ENCODE measurements at regions not wholly inside any gene's neighbourhood (a gene's known extent, or its start where the extent isn't known, plus 50 kb on each side); places are given as distances from the start of the nearest gene placed in this dataset.

GRCh38 chr20:9981829-9982228, 53.0 kb upstream of the ANKEF1 start:
- DNase-seq (ENCODE audit: low read depth), result no peak

GRCh38 chr20:9978397-9979004, 56.3 kb upstream of the ANKEF1 start:
- peak; percentile 91 for DNase-seq (ENCODE audit: low read depth)

DNA sequence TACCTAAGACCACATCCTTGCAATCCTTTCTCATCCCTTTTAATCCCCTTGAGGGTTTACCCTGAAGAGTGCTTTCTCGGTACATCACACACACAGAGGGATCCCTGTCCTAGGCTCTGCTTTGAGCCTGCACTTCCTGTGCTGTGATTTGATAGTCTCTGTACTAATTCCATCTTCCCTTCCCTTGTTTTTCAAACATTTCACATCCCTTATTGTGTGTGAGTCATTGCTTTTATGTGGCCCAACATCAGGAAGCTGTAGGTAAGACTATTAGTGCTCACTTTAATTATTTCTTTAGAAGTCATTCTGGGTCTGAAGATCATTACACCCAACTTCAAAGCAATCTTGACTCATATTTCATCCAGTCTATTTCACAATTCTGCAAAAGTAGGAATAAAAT, 57.2 kb upstream of the ANKEF1 start:
- peak; percentile 20 for DNase-seq (ENCODE audit: low read depth)

DNA sequence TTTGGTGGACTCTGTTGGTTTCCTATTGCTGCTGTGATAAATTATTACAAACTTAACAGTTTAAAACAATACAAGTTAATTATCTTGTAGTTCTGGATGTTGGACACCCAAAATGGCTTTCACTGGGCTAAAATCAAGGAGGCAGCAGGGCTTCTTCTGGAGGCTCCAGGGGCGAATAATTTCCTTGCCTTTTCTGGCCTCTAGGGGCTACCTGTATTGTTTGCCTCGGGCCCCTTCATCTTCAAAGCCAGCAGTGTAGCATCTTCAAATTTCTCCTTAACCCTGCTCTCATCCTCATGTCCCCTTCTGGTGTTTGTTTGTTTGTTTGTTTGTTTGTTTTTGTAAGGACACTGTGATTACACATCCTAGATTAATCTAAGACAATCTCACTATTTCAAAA, 60.5 kb upstream of the ANKEF1 start:
- peak; percentile 24 for DNase-seq (ENCODE audit: low read depth)

DNA sequence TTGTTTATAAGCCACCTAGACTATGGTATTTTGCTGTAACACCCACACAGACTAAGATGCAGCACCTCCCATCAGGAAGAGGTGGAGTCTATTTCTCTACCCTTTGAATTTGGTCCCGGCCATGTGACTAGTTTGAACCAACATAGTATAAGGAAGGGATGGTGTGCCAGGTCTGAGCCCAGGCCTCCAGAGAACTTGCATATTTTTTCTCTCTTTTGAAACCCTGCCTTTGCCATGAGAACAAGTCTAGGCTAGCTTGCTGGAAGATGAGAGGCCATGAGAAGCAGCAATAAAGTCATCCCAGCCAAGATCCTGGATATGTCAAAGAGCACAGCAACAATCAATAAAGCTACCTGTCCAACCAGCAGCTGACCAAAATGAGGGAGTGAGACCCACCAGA, 63.0 kb upstream of the ANKEF1 start:
- DNase-seq (ENCODE audit: low read depth), result no peak

DNA sequence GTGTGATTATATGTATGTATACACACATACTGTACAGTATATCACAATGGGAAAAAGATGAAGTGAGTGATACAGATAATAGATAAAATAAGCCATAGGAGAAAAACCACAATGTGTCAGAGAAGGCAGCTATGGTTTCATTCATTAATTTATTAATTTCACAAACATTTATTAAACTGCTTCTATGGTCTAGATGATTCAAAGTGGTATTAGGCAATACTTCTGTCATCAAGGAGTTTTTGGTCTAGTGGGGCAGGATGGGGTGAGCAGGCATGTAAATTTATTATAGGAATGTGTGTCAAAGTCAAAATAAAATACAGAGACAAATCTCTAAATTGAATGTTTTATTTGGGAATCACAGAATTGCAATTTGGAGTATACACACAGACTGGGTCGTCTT, 65.2 kb upstream of the ANKEF1 start:
- DNase-seq (ENCODE audit: low read depth), result no peak

- DNase-seq (ENCODE audit: low read depth), result no peak
Measured at GRCh38 chr20:9968015-9968414, 66.8 kb upstream of the ANKEF1 start.

DNA sequence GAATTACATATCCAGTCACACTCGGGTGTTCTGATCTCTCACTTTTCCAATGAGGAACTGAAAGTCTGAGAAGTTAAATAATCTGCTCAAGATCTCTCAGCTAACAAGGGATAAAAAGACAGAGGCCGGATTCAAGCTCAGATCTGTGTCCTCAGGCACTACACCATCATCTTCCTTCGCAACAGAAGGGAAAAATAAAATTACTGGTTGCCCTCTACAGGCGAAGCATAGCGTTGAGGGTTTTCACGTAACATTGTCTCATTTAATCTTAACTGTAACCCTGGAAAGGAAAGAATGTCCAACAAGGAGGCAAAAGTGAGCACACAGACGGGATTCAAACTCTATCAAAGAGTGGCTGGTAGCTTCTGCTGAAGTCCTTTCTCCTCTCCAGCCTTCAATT, 67.8 kb upstream of the ANKEF1 start:
- peak; percentile 39 for DNase-seq (ENCODE audit: low read depth)

DNA sequence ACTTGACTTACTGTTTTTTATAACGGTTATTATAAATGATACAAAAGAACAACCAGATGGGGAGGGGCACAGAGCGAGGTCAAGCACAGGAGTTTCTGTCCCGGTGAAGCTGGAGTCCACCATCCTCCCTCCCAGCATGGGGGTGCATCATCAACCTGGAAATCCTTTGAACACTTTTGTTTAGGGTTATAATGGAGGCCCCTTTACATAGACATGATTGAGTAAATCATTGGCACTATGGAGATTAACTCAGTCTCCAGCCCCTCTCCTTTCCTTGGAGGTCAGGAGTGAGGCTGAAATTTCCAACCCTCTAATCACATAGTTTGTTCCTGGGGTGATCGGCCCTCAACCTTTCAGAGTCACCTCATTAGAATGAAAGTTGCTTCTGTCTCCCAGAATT, 71.8 kb upstream of the ANKEF1 start:
- DNase-seq (ENCODE audit: low read depth), result no peak

GRCh38 chr20:9958693-9959092, 76.1 kb upstream of the ANKEF1 start:
- no peak for DNase-seq (ENCODE audit: low read depth)

DNA sequence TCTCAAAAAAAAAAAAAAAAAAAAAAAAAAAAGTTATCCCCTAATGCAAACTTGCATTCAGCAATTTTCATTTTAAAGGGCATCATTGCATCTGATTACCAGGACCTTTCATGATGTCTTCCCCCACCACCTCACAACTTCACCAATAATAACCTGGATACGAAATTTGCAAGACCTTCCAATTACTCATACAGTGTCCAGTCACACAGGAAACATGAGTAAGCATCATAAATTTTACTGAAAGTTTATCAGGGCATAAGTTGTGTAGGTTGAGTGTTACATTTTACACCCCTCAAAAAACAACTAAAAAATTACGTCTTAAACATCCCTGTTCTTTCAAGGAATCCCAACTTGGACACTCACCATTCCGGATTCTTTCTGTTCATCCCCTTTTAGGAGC, 79.1 kb upstream of the ANKEF1 start:
- peak; percentile 64 for DNase-seq (ENCODE audit: low read depth)

- DNase-seq (ENCODE audit: low read depth), result no peak
Measured at GRCh38 chr20:9949563-9949962, 85.2 kb upstream of the ANKEF1 start.

GRCh38 chr20:9945408-9945807, 89.4 kb upstream of the ANKEF1 start:
- peak; percentile 67 for DNase-seq (ENCODE audit: low read depth)

GRCh38 chr20:9942736-9943135, 92.1 kb upstream of the ANKEF1 start:
- DNase-seq (ENCODE audit: low read depth), result no peak

DNA sequence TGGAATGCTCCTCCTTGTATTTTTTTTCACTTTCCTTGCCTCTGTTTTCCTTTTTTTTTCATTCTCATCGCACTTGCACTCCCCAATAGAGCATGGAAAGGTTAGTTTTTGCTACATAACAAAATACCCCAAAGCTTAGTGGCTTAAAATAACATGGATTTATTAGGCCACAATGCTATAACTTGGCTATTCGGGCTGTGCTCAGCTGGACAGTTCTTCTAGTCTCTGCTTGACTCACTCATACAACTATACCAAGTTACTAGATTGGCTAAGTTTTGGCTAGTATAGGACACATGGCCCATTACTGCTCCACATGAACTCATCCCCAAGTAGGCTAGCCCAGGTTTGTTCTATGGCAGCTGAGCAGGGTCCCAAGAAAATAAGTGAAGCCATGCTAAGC, 94.5 kb upstream of the ANKEF1 start:
- no peak for DNase-seq (ENCODE audit: low read depth)

GRCh38 chr20:9939231-9939630, 95.6 kb upstream of the ANKEF1 start:
- DNase-seq (ENCODE audit: low read depth), result no peak

DNA sequence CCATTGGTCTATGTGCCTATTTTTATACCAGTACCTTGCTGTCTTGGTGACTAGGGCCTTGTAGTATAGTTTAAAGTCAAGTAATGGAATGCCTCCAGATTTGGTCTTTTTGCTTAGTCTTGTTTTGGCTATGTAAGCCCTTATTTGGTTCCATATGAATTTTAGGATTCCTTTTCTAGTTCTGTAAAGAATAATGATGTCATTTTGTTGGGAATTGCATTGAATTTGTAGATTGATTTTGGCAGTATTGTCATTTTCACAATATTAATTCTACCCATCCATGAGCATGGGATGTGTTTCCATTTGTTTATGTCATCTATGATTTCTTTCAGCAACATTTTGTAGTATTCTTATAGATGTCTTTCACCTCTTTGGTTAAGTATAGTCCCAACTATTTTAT, 96.4 kb upstream of the PAK5 start:
- DNase-seq (ENCODE audit: low read depth), result no peak

DNA sequence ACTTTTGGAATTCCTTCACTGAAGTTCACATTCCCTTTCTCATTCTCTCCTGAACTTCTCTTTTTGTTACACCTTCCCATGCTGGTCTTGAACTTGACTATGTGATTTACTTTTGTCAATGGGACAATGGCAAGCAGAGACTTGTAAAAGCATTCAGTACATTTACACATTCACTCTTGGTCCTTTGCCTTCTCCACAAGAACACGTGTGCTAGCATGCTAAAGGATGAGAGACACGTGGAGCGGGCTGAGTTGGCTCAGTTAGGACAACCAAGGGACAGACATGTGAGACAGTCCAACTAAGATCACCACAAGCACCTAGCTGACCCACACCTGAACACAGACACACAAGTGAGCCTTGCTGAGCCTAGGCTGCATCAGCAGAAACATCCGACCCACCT, 91.3 kb upstream of the PAK5 start:
- DNase-seq (ENCODE audit: low read depth), result no peak

DNA sequence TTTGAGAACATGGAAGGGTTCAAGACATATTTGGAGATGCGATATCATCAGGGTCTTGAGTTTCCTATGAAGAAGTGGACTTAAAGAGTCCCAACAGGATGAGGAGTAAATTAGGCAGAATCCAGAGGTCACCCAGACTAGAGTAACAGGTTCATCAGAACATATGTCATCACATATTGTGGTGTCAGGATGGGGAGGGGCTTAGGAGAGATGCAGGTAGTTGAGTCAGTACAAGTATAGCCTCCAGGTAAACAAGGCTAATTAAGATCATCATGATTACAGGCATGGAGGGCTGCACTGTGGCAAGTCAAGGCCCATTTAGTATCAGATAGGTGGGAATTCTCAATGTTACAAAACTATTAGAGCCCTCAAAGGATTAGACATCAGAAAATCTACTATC, 90.1 kb upstream of the PAK5 start:
- no peak for DNase-seq (ENCODE audit: low read depth)

GRCh38 chr20:9928281-9928737, 89.4 kb upstream of the PAK5 start:
- DNase-seq (ENCODE audit: low read depth), result no peak

DNA sequence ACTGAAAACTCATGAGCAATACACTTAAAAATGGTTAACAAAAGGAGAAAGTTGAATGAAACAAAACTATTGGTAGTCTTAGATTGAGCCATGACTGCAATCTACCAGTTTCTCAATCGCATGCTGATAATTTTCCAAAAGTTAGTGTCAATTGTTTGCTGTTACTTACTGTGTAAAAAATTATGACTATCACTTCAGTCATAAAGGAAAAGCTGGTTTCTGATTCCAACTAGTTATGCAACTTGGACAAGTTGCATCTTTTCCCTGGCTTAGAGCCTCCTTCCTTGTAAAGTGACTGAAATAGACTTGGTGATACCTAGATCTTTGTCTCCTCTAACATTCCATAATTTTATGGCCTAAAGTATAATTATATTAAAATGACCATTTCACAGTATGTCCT, 88.3 kb upstream of the PAK5 start:
- DNase-seq (ENCODE audit: low read depth), result no peak

DNA sequence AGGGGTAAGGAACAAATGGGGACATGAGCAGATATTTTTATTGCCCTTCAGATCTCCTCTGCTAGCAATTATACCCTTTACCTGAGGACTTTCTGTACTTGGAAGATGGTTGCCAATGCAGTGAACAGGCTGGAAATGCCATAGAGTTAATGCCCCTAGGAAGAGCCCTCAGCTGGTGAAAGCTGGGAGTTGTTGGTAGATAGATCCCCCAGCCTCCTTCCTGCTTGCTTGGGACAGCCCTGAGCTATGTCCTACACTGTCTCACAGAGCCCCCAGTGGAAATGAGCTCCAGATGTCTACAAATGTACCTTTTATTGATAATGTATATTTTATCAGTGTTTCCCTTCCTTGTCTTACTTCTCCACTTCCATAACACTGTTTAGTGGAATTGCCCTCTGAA, 87.6 kb upstream of the PAK5 start:
- no peak for DNase-seq (ENCODE audit: low read depth)

- no peak for DNase-seq (ENCODE audit: low read depth)
Measured at GRCh38 chr20:9926007-9926406, 87.1 kb upstream of the PAK5 start.

GRCh38 chr20:9923648-9924047, 84.8 kb upstream of the PAK5 start:
- no peak for DNase-seq (ENCODE audit: low read depth)

GRCh38 chr20:9920866-9921265, 82.0 kb upstream of the PAK5 start:
- no peak for DNase-seq (ENCODE audit: low read depth)

Data from ELR (cell line).